ENCODE measurements at regions not wholly inside any gene's neighbourhood (a gene's known extent, or its start where the extent isn't known, plus 50 kb on each side); places are given as distances from the start of the nearest gene placed in this dataset.

- Histone ChIP-seq H3K4me3 (no peak overlapping the region), H3K9me3 (no peaks in the 10 kb centered on the region), H3K36me3 (no peaks in the 10 kb centered on the region), H3K27me3 (no peaks in the 10 kb centered on the region), H3K4me1 (no peaks in the 10 kb centered on the region), H3K27ac (no peak overlapping the region)
- TF ChIP-seq CTCF (IDR thresholded peaks at IDR 0.05), result no peak
- DNase-seq (no peak), ATAC-seq (no peak)
- intact Hi-C loops (cut with DNase I), result no loop called here
These were observed 130.4 kb upstream of the ASB18 start for GRCh38 chr2:236394571-236394970.

GRCh38 chr2:236395067-236395466 lies 130.9 kb upstream of the ASB18 start:
- no peaks in the 10 kb centered on the region for H3K27me3 ChIP-seq
- H3K4me3 ChIP-seq, result no peak overlapping the region
- H3K27ac ChIP-seq, result no peak overlapping the region
- intact Hi-C loops (cut with DNase I), result no loop called here
- no peaks in the 10 kb centered on the region for H3K4me1 ChIP-seq
- DNase-seq, result no peak
- no peak for TF ChIP-seq CTCF (IDR thresholded peaks at IDR 0.05)
- H3K36me3 ChIP-seq, result no peaks in the 10 kb centered on the region
- H3K9me3 ChIP-seq, result no peaks in the 10 kb centered on the region
- ATAC-seq, result no peak

- H3K4me1 ChIP-seq, result no peaks in the 10 kb centered on the region
- TF ChIP-seq CTCF (IDR thresholded peaks at IDR 0.05), result no peak
- no peak overlapping the region for H3K4me3 ChIP-seq
- no peaks in the 10 kb centered on the region for H3K27me3 ChIP-seq
- H3K9me3 ChIP-seq, result no peaks in the 10 kb centered on the region
- no peaks in the 10 kb centered on the region for H3K36me3 ChIP-seq
- H3K27ac ChIP-seq, result no peak overlapping the region
- DNase-seq (no peak), ATAC-seq (no peak)
- intact Hi-C loops (cut with DNase I), result no loop called here
These were observed 132.7 kb upstream of the ASB18 start for GRCh38 chr2:236396818-236397350.

- no peak overlapping the region for H3K27ac ChIP-seq
- H3K4me3 ChIP-seq, result no peak overlapping the region
- H3K27me3 ChIP-seq, result no peaks in the 10 kb centered on the region
- H3K9me3 ChIP-seq, result no peaks in the 10 kb centered on the region
- no peaks in the 10 kb centered on the region for H3K4me1 ChIP-seq
- DNase-seq, result no peak
- no peaks in the 10 kb centered on the region for H3K36me3 ChIP-seq
- intact Hi-C loops (cut with DNase I), result no loop called here
- no peak for TF ChIP-seq CTCF (IDR thresholded peaks at IDR 0.05)
- ATAC-seq, result no peak
These were observed 133.5 kb upstream of the ASB18 start for GRCh38 chr2:236397681-236398080.

- intact Hi-C loops (cut with DNase I), result no loop called here
- H3K9me3 ChIP-seq, result no peaks in the 10 kb centered on the region
- H3K4me1 ChIP-seq, result no peaks in the 10 kb centered on the region
- H3K27me3 ChIP-seq, result no peaks in the 10 kb centered on the region
- no peak for ATAC-seq
- no peak for TF ChIP-seq CTCF (IDR thresholded peaks at IDR 0.05)
- H3K27ac ChIP-seq, result no peak overlapping the region
- no peak overlapping the region for H3K4me3 ChIP-seq
- H3K36me3 ChIP-seq, result no peaks in the 10 kb centered on the region
- no peak for DNase-seq
These were observed 135.2 kb upstream of the ASB18 start for GRCh38 chr2:236399409-236399808.

All from left lung (tissue), 4 donors.